GM21515 (cell line): ENCODE measurements at regions not wholly inside any gene's neighbourhood (a gene's known extent, or its start where the extent isn't known, plus 50 kb on each side); places are given as distances from the start of the nearest gene placed in this dataset.

ENCODE experiments used
- ATAC-seq: cut with Tn5 transposase; IDR thresholded peaks from one replicate; pipeline ENCODE4 v1.9.1; 2021; ENCODE audit not compliant: unreplicated experiment

GRCh38 chr11:15378941-15379340 lies 264.2 kb downstream of the INSC start:
- ATAC-seq: no peak

DNA sequence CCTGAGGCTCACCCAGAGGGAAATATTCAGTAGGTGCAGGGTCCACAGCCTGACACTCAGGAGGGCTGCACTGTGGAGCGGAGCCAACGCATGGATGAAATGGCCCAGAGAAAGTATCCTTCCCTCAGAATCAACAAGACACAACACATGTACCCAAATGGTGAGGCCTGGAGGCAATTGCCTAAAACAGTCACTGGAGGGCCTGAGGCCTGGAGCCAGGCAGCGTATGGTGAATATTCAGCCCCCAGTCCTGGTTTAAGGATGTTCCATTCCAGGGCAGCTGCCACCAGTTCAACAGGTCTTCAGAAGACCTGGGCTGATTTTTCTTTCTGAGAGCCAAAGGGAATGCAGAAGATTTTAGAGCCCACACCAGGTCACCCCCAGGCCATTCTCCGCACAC lies 264.8 kb downstream of the INSC start:
- no peak for ATAC-seq

- ATAC-seq: no peak
These were observed 276.1 kb downstream of the INSC start for GRCh38 chr11:15390857-15391256.

DNA sequence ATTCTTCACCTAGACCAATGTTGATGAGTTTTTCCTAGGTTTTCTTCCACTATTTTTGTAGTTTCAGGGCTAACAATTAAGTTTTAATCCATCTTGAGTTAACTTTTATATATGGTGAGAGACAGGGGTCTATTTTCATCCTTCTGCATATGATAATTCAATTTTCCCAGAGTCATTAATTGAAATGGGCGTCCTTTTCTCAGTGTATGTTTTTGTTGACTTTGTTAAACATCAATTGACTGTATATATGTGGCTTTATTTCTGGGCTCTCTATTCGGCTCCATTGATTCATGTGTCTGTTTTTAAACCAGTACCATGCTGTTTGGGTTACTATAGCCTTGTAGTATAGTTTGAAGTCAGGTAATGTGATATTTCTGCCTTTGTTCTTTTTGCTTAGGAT lies 282.1 kb downstream of the INSC start:
- no peak for ATAC-seq

- no peak for ATAC-seq
These were observed 292.2 kb downstream of the INSC start for GRCh38 chr11:15406851-15407351.

- ATAC-seq: no peak
These were observed 297.3 kb downstream of the INSC start for GRCh38 chr11:15412054-15412453.

DNA sequence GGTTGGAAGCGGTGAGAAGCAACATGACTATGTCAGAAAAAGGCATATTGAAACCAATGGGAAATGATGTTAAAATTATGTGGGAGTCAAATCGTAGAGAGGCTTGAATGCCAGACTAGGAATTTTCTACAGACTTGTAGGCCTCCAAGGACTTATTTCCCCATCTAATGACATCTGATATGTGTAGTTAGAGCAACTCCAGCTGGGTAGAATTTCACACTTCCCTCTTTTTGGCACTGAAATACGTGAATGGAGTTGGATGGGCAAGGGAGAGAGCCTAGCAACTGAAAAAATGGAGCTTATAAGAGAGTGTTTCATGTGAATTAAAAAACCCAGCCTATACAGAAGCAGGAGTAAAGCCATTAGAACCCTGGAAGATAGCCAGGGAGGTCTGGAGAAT lies 304.2 kb downstream of the INSC start:
- no peak for ATAC-seq

DNA sequence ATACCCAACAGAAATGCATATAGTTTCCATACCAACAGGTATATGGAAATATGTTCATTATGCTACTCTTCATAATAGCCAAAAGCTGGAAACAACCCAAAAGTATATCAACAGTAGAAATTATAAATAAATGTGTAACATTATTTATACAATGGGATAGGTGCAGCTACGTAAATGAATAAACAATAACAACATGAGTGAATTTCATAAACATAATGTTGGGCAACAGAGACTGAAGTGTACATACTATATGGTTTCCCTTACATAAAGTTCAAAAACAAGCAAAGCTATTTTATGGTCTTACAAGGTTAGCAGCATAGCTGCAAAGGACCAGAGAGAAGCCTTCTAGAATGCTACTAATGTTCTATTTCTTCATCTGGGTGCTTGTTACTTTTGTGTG lies 305.0 kb downstream of the INSC start:
- ATAC-seq: no peak

DNA sequence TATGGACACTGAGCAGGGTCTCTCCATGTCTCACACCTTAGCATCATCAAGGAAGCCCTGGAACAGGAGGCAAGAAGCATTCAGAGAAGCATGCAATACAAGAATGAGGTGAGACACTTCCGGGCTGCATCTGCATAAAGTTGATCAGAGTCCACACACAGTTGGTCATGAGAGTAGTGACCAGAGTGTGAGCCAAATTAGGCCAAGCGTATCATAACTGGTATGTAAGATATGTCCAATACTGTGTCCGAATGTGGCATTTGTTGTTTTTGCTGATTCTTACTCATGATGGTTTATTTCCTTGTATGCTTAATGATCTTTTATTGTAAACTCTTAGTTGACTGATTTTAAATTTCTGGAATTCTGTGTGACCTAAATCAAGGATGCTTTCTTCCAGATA lies 315.7 kb downstream of the INSC start:
- ATAC-seq: no peak

DNA sequence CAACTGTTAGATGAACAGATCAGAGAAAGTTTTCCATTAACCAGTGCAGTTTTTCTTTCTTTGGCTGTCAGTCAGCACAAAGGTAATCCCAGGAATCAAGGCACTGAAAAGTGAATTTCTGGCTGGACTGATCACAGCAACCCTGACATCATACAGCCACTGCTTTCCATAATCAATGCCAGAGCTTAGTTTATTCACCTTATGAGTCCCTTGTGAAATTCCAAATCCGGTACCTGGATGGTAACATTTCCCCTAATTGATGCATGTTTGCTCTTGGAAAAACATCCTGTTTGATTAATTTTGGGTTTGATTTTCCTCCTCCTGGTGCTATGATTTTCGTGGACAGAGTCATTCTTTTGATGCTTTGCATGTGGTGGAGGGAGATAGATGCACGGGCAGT lies 319.8 kb downstream of the INSC start:
- ATAC-seq: no peak

- no peak for ATAC-seq
These were observed 331.6 kb downstream of the INSC start for GRCh38 chr11:15446315-15446714.

GRCh38 chr11:15446929-15447328 lies 332.2 kb downstream of the INSC start:
- no peak for ATAC-seq

DNA sequence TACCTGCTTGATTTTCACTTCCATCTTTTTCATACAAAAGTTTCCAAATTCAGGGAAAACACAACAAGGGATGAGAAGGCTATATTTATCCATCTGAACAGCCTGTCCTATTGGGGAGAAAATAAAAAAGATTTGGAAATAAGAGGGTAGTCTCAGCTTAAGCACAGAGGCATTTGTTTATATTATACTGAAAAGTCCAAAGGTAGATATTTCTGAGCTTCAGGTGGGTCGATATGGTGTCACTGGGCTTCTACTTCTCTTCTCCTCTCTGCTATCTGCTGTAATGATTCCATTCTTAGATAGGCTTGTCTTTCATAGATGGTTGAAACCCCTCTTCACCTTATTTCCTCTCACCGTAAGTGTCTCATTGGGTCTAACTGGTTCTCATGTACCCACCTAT lies 337.0 kb downstream of the INSC start:
- ATAC-seq: no peak

- no peak for ATAC-seq
These were observed 338.6 kb downstream of the INSC start for GRCh38 chr11:15453211-15453765.

DNA sequence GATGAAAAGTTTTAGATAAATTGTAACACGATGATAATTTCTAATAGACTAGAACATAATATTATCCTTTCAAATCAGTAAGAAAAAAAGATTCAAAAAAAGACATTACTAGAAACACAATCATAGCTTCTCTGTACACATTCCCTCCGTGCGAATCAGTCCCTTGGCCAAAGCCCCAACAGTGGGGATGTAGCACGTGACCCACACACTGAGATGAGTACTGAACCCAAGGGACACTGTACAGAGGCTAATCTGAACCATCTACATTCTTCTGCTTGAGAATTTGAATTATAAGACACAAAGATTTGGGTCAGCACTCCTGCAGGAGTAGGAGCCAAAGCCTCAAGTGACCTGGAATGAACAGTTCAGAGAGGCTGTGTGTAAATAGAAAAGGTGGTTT lies 353.7 kb downstream of the INSC start:
- no peak for ATAC-seq

GRCh38 chr11:15471048-15471894 lies 356.5 kb downstream of the INSC start:
- ATAC-seq: peak; percentile 71

- no peak for ATAC-seq
These were observed 357.4 kb downstream of the INSC start for GRCh38 chr11:15471895-15472799.

DNA sequence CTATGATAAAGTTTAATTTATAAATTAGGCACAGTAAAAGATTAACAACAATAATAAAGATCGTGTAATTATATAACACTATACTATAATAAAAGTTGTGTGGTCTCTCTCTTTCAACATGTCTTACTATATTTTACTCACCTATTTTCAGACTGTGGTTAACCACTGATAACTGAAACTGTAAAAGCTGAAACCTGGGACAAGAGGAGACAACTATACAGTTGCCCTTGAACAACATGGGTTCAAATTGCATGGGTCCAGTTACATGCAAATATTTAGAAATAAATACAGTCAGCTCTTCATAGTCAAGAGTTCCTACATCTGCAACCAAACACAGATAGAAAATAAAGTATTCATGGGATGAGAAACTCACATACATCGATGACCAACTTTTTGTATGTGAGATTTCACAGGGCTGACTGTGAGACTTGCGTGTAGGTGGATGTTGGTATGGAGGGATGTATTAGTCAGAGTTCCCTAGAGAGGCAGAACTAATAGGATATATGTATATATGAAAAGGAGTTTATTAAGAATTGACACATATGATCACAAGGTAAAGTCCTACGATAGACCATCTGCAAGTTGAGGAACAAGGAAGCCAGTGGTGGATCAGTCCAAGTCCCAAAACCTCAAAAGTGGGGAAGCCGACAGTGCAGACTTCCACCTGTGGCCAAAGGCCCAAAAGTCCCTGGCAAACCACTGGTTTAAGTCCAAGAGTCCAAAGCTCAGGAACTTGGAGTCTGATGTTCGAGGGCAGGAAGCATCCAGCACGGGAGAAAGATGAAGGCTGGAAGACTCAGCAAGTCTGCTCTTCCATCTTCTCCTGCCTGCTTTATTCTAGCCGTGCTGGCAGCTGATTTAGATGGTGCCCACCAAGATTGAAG lies 359.5 kb downstream of the INSC start:
- ATAC-seq: peak; percentile 66

GRCh38 chr11:15476371-15476917 lies 361.7 kb downstream of the INSC start:
- ATAC-seq: no peak

GRCh38 chr11:15481871-15482270 lies 367.1 kb downstream of the INSC start:
- no peak for ATAC-seq
